ENCODE measurements at regions not wholly inside any gene's neighbourhood (a gene's known extent, or its start where the extent isn't known, plus 50 kb on each side); places are given as distances from the start of the nearest gene placed in this dataset.

DNA sequence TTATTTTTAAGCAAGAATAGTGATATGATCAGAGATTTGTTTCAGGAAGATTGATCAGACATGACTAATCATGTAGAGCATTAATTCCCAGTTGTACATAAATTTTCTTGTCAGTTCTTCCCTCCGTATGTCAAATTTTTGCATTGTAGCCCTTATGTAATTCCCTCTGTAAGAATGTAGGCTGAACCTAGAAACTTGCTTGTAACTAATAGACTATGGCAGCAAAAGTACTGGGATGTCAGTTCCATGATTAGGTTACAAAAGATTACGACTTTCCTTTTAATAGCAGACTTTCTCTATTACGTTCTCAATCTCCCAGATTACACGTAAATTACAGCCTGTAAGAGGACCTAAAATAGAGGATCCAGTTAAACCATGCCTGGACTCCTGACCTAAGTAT lies 79.4 kb upstream of the EPHA7 start:
- ATAC-seq: no peak
- no peak for TF ChIP-seq TOX (CRISPR knock-in tag; IDR thresholded peaks at IDR 0.05; ENCODE audit: borderline replicate concordance)
- TF ChIP-seq ZFP30 (CRISPR knock-in tag; IDR thresholded peaks at IDR 0.05): no peak
- TF ChIP-seq ZNF8 (CRISPR knock-in tag; IDR thresholded peaks at IDR 0.05): no peak
- TF ChIP-seq, protein P1, sequence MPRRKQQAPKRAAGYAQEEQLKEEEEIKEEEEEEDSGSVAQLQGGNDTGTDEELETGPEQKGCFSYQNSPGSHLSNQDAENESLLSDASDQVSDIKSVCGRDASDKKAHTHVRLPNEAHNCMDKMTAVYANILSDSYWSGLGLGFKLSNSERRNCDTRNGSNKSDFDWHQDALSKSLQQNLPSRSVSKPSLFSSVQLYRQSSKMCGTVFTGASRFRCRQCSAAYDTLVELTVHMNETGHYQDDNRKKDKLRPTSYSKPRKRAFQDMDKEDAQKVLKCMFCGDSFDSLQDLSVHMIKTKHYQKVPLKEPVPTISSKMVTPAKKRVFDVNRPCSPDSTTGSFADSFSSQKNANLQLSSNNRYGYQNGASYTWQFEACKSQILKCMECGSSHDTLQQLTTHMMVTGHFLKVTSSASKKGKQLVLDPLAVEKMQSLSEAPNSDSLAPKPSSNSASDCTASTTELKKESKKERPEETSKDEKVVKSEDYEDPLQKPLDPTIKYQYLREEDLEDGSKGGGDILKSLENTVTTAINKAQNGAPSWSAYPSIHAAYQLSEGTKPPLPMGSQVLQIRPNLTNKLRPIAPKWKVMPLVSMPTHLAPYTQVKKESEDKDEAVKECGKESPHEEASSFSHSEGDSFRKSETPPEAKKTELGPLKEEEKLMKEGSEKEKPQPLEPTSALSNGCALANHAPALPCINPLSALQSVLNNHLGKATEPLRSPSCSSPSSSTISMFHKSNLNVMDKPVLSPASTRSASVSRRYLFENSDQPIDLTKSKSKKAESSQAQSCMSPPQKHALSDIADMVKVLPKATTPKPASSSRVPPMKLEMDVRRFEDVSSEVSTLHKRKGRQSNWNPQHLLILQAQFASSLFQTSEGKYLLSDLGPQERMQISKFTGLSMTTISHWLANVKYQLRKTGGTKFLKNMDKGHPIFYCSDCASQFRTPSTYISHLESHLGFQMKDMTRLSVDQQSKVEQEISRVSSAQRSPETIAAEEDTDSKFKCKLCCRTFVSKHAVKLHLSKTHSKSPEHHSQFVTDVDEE (CRISPR knock-in tag; IDR thresholded peaks at IDR 0.05): no peak
- no peak for TF ChIP-seq ARNTL (CRISPR knock-in tag; IDR thresholded peaks at IDR 0.05; ENCODE audit: borderline replicate concordance, low read depth)
- no peak for TF ChIP-seq ESRRG (CRISPR knock-in tag; IDR thresholded peaks at IDR 0.05)
- TF ChIP-seq ZNF70 (CRISPR knock-in tag; IDR thresholded peaks at IDR 0.05): no peak
- TF ChIP-seq ZFP3 (CRISPR knock-in tag; IDR thresholded peaks at IDR 0.05): no peak
- no peak for TF ChIP-seq ZC3H10 (CRISPR knock-in tag; IDR thresholded peaks at IDR 0.05)

DNA sequence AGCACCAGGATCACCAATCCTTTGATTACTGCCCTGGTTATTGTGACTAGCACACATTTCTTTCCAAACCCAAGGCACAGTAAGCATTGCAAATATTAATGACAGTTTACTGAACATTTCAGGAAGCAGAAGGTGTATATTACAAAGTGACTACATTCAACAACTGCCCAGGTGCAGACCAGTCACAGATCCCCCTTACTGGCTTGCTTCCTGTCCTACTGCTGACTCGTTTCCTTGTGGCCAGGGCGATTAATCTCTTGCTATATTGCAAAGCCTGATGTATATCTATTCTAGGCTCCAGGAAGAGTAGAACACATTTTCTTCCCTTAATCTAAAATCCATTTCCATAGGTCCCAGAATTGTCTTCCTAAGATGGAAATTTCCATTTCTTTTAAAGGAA lies 77.2 kb upstream of the EPHA7 start:
- ATAC-seq: no peak

DNA sequence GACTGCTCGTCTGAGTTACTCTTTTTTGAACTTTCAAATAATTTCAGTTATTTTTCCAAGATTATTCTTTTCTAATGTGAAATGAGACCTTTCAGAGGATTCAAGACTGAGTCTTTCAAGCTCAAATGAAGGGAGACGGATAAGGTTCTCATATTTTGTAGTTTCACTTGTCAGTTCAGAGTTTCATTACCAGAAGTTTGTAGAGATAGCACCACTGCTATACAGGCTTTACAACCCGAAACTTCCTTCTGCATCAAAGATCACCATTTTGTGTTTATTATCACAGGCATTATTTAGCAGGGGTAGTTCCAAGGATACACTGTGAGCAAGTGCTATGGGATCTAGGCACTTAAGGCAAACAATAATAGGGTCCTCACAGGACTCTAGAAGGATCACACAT lies 74.7 kb upstream of the EPHA7 start:
- TF ChIP-seq RARB (CRISPR knock-in tag; IDR thresholded peaks at IDR 0.05) (no peak), GLIS3 (CRISPR knock-in tag; IDR thresholded peaks at IDR 0.05) (no peak), ZFP30 (CRISPR knock-in tag; IDR thresholded peaks at IDR 0.05) (no peak), OSR1 (CRISPR knock-in tag; IDR thresholded peaks at IDR 0.05) (no peak), ESRRG (CRISPR knock-in tag; IDR thresholded peaks at IDR 0.05) (no peak), ARNTL (CRISPR knock-in tag; IDR thresholded peaks at IDR 0.05; ENCODE audit: borderline replicate concordance, low read depth) (no peak), SNAI2 (CRISPR knock-in tag; IDR thresholded peaks at IDR 0.05) (no peak), ZNF565 (CRISPR knock-in tag; conservative IDR thresholded peaks at IDR 0.05; ENCODE audit: low read depth) (no peak), PPARA (CRISPR knock-in tag; IDR thresholded peaks at IDR 0.05; ENCODE audit: borderline replicate concordance) (no peak), BACH2 (CRISPR knock-in tag; IDR thresholded peaks at IDR 0.05; ENCODE audit: borderline replicate concordance) (no peak)
- ATAC-seq: no peak

More for the DNA sequence above, 77.2 kb upstream of the EPHA7 start:
- TF ChIP-seq, protein P2, sequence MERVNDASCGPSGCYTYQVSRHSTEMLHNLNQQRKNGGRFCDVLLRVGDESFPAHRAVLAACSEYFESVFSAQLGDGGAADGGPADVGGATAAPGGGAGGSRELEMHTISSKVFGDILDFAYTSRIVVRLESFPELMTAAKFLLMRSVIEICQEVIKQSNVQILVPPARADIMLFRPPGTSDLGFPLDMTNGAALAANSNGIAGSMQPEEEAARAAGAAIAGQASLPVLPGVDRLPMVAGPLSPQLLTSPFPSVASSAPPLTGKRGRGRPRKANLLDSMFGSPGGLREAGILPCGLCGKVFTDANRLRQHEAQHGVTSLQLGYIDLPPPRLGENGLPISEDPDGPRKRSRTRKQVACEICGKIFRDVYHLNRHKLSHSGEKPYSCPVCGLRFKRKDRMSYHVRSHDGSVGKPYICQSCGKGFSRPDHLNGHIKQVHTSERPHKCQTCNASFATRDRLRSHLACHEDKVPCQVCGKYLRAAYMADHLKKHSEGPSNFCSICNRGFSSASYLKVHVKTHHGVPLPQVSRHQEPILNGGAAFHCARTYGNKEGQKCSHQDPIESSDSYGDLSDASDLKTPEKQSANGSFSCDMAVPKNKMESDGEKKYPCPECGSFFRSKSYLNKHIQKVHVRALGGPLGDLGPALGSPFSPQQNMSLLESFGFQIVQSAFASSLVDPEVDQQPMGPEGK (CRISPR knock-in tag; IDR thresholded peaks at IDR 0.05; ENCODE audit: borderline replicate concordance): no peak
- TF ChIP-seq, protein P3, sequence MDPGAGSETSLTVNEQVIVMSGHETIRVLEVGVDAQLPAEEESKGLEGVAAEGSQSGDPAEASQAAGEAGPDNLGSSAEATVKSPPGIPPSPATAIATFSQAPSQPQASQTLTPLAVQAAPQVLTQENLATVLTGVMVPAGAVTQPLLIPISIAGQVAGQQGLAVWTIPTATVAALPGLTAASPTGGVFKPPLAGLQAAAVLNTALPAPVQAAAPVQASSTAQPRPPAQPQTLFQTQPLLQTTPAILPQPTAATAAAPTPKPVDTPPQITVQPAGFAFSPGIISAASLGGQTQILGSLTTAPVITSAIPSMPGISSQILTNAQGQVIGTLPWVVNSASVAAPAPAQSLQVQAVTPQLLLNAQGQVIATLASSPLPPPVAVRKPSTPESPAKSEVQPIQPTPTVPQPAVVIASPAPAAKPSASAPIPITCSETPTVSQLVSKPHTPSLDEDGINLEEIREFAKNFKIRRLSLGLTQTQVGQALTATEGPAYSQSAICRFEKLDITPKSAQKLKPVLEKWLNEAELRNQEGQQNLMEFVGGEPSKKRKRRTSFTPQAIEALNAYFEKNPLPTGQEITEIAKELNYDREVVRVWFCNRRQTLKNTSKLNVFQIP (CRISPR knock-in tag; IDR thresholded peaks at IDR 0.05; ENCODE audit: borderline replicate concordance, low read depth): no peak
- TF ChIP-seq TCF4 (CRISPR knock-in tag; IDR thresholded peaks at IDR 0.05; ENCODE audit: borderline replicate concordance) (no peak), SNAI2 (CRISPR knock-in tag; IDR thresholded peaks at IDR 0.05) (no peak), CSDC2 (CRISPR knock-in tag; IDR thresholded peaks at IDR 0.05) (no peak), ESRRG (CRISPR knock-in tag; IDR thresholded peaks at IDR 0.05) (no peak), TOX (CRISPR knock-in tag; IDR thresholded peaks at IDR 0.05; ENCODE audit: borderline replicate concordance) (no peak), ARNTL (CRISPR knock-in tag; IDR thresholded peaks at IDR 0.05; ENCODE audit: borderline replicate concordance, low read depth) (no peak), ZNF565 (CRISPR knock-in tag; conservative IDR thresholded peaks at IDR 0.05; ENCODE audit: low read depth) (no peak), ZNF8 (CRISPR knock-in tag; IDR thresholded peaks at IDR 0.05) (no peak), GLIS3 (CRISPR knock-in tag; IDR thresholded peaks at IDR 0.05) (no peak), ZFP30 (CRISPR knock-in tag; IDR thresholded peaks at IDR 0.05) (no peak), ISL1 (CRISPR knock-in tag; IDR thresholded peaks at IDR 0.05) (no peak), RARB (CRISPR knock-in tag; IDR thresholded peaks at IDR 0.05) (no peak), PPARA (CRISPR knock-in tag; IDR thresholded peaks at IDR 0.05; ENCODE audit: borderline replicate concordance) (no peak)
- TF ChIP-seq, protein P4, sequence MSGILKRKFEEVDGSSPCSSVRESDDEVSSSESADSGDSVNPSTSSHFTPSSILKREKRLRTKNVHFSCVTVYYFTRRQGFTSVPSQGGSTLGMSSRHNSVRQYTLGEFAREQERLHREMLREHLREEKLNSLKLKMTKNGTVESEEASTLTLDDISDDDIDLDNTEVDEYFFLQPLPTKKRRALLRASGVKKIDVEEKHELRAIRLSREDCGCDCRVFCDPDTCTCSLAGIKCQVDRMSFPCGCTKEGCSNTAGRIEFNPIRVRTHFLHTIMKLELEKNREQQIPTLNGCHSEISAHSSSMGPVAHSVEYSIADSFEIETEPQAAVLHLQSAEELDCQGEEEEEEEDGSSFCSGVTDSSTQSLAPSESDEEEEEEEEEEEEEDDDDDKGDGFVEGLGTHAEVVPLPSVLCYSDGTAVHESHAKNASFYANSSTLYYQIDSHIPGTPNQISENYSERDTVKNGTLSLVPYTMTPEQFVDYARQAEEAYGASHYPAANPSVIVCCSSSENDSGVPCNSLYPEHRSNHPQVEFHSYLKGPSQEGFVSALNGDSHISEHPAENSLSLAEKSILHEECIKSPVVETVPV (CRISPR knock-in tag; IDR thresholded peaks at IDR 0.05): no peak

Data from SK-N-SH treated with all-trans-retinoic acid at 6 μM for 48 hours (cell line).